H9 (cell line): ENCODE measurements at regions not wholly inside any gene's neighbourhood (a gene's known extent, or its start where the extent isn't known, plus 50 kb on each side); places are given as distances from the start of the nearest gene placed in this dataset.

Experiments
- DNase-seq: peaks from one replicate; pipeline ENCODE4 v3.0.0-alpha.2; 2017
- H2AFZ ChIP-seq: one replicate; pipeline ENCODE4 v1.6.1; 2013; ENCODE audit warnings: mild to moderate bottlenecking, low read length, control low read depth, moderate library complexity
- H2AK5ac ChIP-seq: 2 replicates; pipeline ENCODE4 v1.6.1; 2013; ENCODE audit warnings: low read length, control low read depth, mixed read lengths; ENCODE audit not compliant: insufficient read length
- H2BK120ac ChIP-seq: one replicate; pipeline ENCODE4 v1.6.1; 2013; ENCODE audit warnings: low read depth, mild to moderate bottlenecking, low read length, control low read depth, inconsistent platforms; ENCODE audit not compliant: poor library complexity, severe bottlenecking
- H2BK12ac ChIP-seq: 2 replicates; pipeline ENCODE4 v1.6.1; 2013; ENCODE audit warnings: low read length, control low read depth, mixed read lengths, low read depth; ENCODE audit not compliant: insufficient read length
- H2BK15ac ChIP-seq: 2 replicates; pipeline ENCODE4 v1.6.1; 2013; ENCODE audit warnings: low read depth, low read length, control low read depth
- H2BK20ac ChIP-seq: one replicate; pipeline ENCODE4 v1.6.1; 2013; ENCODE audit warnings: low read depth, mild to moderate bottlenecking, low read length, control low read depth, inconsistent platforms; ENCODE audit not compliant: poor library complexity, severe bottlenecking
- H2BK5ac ChIP-seq: 2 replicates; pipeline ENCODE4 v1.6.1; 2013; ENCODE audit warnings: low read length, control low read depth, mixed read lengths; ENCODE audit not compliant: insufficient read length
- H3K14ac ChIP-seq: 2 replicates; pipeline ENCODE4 v1.6.1; 2013; ENCODE audit warnings: low read length, control low read depth; ENCODE audit not compliant: insufficient read depth
- H3K18ac ChIP-seq: 2 replicates; pipeline ENCODE4 v1.6.1; 2013; ENCODE audit warnings: low read depth, mild to moderate bottlenecking, mixed read lengths, low read length, control low read depth; ENCODE audit not compliant: insufficient read length
- H3K23ac ChIP-seq: 2 replicates; pipeline ENCODE4 v1.6.1; 2013; ENCODE audit warnings: low read length, control low read depth, mixed read lengths, low read depth; ENCODE audit not compliant: insufficient read length
- H3K23me2 ChIP-seq: 2 replicates; pipeline ENCODE4 v1.6.1; 2013; ENCODE audit warnings: low read depth, mild to moderate bottlenecking, mixed read lengths, low read length, control low read depth; ENCODE audit not compliant: insufficient read length, poor library complexity, severe bottlenecking
- H3K27ac ChIP-seq: 2 replicates; pipeline ENCODE4 v1.5.1; 2013; ENCODE audit warnings: low read length, control low read depth, mixed read lengths, low read depth; ENCODE audit not compliant: insufficient read length
- H3K27me3 ChIP-seq: 2 replicates; pipeline ENCODE4 v1.6.1; 2013; ENCODE audit warnings: low read length, control low read depth, inconsistent platforms; ENCODE audit not compliant: insufficient read depth
- H3K4ac ChIP-seq: 2 replicates; pipeline ENCODE4 v1.6.1; 2013; ENCODE audit warnings: low read depth, mild to moderate bottlenecking, control low read depth, inconsistent platforms, low read length, moderate library complexity
- H3K4me1 ChIP-seq: 2 replicates; pipeline ENCODE4 v1.6.1; 2013; ENCODE audit warnings: low read length, control low read depth, inconsistent platforms; ENCODE audit not compliant: insufficient read depth
- H3K4me2 ChIP-seq: 2 replicates; pipeline ENCODE4 v1.6.1; 2013; ENCODE audit warnings: low read length, control low read depth, mixed read lengths; ENCODE audit not compliant: insufficient read length, insufficient read depth
- H3K56ac ChIP-seq: 2 replicates; pipeline ENCODE4 v1.6.1; 2013; ENCODE audit warnings: low read depth, mild to moderate bottlenecking, mixed read lengths, low read length, control low read depth; ENCODE audit not compliant: insufficient read length
- H3K79me1 ChIP-seq: 2 replicates; pipeline ENCODE4 v1.6.1; 2013; ENCODE audit warnings: low read depth, mild to moderate bottlenecking, moderate library complexity, low read length, control low read depth, inconsistent platforms; ENCODE audit not compliant: insufficient read depth, poor library complexity, severe bottlenecking
- H3K79me2 ChIP-seq: 2 replicates; pipeline ENCODE4 v1.6.1; 2013; ENCODE audit warnings: low read length, control low read depth, inconsistent platforms; ENCODE audit not compliant: insufficient read depth
- H3K9ac ChIP-seq: 2 replicates; pipeline ENCODE4 v1.6.1; 2013; ENCODE audit warnings: low read length, control low read depth, mixed read lengths; ENCODE audit not compliant: insufficient read length; ENCODE audit errors: extremely low read depth
- H3K9me3 ChIP-seq: one replicate; pipeline ENCODE4 v1.6.1; 2013; ENCODE audit warnings: low read depth, low read length, inconsistent platforms; ENCODE audit not compliant: control insufficient read depth
- H3T11ph ChIP-seq: one replicate; pipeline ENCODE4 v1.6.1; 2013; ENCODE audit warnings: mild to moderate bottlenecking, low read length, control low read depth, inconsistent platforms
- H4K20me1 ChIP-seq: one replicate; pipeline ENCODE4 v1.6.1; 2013; ENCODE audit not compliant: control insufficient read depth, insufficient read length, insufficient read depth
- H4K5ac ChIP-seq: 2 replicates; pipeline ENCODE4 v1.6.1; 2013; ENCODE audit warnings: low read depth, mild to moderate bottlenecking, mixed read lengths, low read length, control low read depth; ENCODE audit not compliant: insufficient read length
- H4K8ac ChIP-seq: replicated peaks from 2 replicates; pipeline ENCODE4 v1.6.1; 2013; ENCODE audit warnings: low read length, control low read depth, mixed read lengths, low read depth; ENCODE audit not compliant: insufficient read length
- H4K91ac ChIP-seq: 2 replicates; pipeline ENCODE4 v1.6.1; 2013; ENCODE audit warnings: low read depth, mild to moderate bottlenecking, moderate library complexity, mixed read lengths, low read length, control low read depth; ENCODE audit not compliant: insufficient read length
- H3K27ac Mint-ChIP-seq, 3 experiments: 2 replicates in 2 of 3; 3 replicates in 1 of 3; pipeline ENCODE4 v1.8.0; 2020 to 2021; ENCODE audit warnings: mixed read lengths in 3 of 3, mild to moderate bottlenecking in 1 of 3, moderate library complexity in 1 of 3
- H3K27me3 Mint-ChIP-seq: 2 replicates; pipeline ENCODE4 v1.8.0; 2021; ENCODE audit warnings: low read depth, mild to moderate bottlenecking, moderate library complexity, mixed read lengths
- H3K36me3 Mint-ChIP-seq, 3 experiments: 2 replicates in 2 of 3; 3 replicates in 1 of 3; pipeline ENCODE4 v1.8.0; 2020 to 2021; ENCODE audit warnings: low read depth in 3 of 3, mixed read lengths in 3 of 3; ENCODE audit not compliant: insufficient read depth in 1 of 3
- H3K4me1 Mint-ChIP-seq, 2 experiments: 2 replicates each; pipeline ENCODE4 v1.8.0; 2020; ENCODE audit warnings: mixed read lengths in 2 of 2
- H3K4me3 Mint-ChIP-seq, 2 experiments: 2 replicates in 1 of 2; 3 replicates in 1 of 2; pipeline ENCODE4 v1.8.0; 2020 to 2021; ENCODE audit warnings: mild to moderate bottlenecking in 2 of 2, mixed read lengths in 2 of 2, moderate library complexity in 1 of 2
- H3K9me3 Mint-ChIP-seq, 2 experiments: 2 replicates in 1 of 2; 3 replicates in 1 of 2; pipeline ENCODE4 v1.8.0; 2020; ENCODE audit warnings: mild to moderate bottlenecking in 2 of 2, mixed read lengths in 2 of 2, moderate library complexity in 1 of 2
- CTCF ChIP-seq: fragments of 200-600 bp; sonication (generic); conservative IDR thresholded peaks from 3 replicates; pipeline ENCODE4 v1.8.0; 2021; ENCODE audit warnings: antibody characterized with exemption, mild to moderate bottlenecking
- WGBS: extraction: QIAGEN DNeasy Blood & Tissue Kit; methylation state at CpG from one replicate; pipeline ENCODE4 v1.1.7; 2013; ENCODE audit warnings: missing lambda C conversion rate, low lambda C conversion rate, mixed read lengths; ENCODE audit not compliant: insufficient read length; ENCODE audit errors: extremely low coverage; 5-methylcytosine and 5-hydroxymethylcytosine counted together

DNA sequence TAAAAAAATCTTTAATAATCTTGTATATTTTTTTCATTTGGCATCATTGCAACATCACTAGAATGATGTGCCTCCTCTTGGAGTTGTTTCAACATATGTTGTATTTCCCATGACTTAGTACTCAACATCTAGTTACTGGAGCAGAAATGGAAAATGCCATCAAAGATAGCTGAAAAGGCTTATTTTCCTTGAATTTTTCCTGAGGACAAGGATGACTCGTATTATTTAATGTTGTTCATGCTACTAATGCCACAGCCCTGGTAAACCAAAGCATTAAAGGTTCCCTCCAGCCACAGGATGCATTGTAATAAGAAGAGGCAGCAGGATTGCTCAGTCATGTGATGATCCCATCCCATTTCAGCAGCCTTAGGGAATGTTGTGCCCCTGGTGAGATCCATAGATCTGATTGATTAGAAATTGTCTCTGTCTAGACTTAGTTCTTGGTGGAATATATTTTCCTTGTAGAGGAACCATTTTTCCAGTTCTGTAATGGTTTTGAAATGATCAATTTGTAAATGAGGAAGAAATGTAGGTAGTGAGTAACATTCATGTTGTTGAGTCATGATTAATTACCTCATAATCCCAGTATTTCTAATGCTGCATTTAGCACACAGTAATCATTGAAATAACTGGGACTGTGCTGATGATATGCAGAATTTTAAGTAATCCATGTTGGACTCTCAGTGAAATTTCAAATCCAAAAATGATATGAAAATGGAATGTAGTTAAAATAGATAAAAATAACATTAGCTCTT, 91.3 kb upstream of the SMIM30 start:
- no peak overlapping the region for H3T11ph ChIP-seq
- no peaks in the 10 kb centered on the region for H4K20me1 ChIP-seq
- H3K27ac ChIP-seq: no peak overlapping the region
- H3K4ac ChIP-seq: no peak overlapping the region
- TF ChIP-seq CTCF: no peak
- H3K27me3 ChIP-seq: no peaks in the 10 kb centered on the region
- 0 out of 4 replicates have a peak, but pooled peaks cover 0 to 2% of the 10 kb centered on the region in 2 experiments for H3K4me1 Mint-ChIP-seq
- no peak overlapping the region for H2BK12ac ChIP-seq
- no peak overlapping the region for H3K18ac ChIP-seq
- H3K9me3 Mint-ChIP-seq: no peaks in the 10 kb centered on the region
- DNase-seq: no peak
- no peaks in the 10 kb centered on the region for H3K9me3 ChIP-seq
- H3K23ac ChIP-seq: no peak overlapping the region
- H3K79me1 ChIP-seq: no peaks in the 10 kb centered on the region
- H2BK20ac ChIP-seq: no peak overlapping the region
- H4K5ac ChIP-seq: no peak overlapping the region
- no peak overlapping the region for H2AK5ac ChIP-seq
- H4K8ac ChIP-seq: no peak overlapping the region
- no peak overlapping the region for H3K4me3 Mint-ChIP-seq
- H3K23me2 ChIP-seq: no peaks in the 10 kb centered on the region
- no peak overlapping the region for H2BK15ac ChIP-seq
- no peak overlapping the region for H3K9ac ChIP-seq
- no peaks in the 10 kb centered on the region for H3K4me1 ChIP-seq
- no peak overlapping the region for H3K4me2 ChIP-seq
- no CpG with 5 or more reads among the region's 1 CpG for WGBS
- no peak overlapping the region for H2AFZ ChIP-seq
- H3K36me3 Mint-ChIP-seq: no peaks in the 10 kb centered on the region
- peaks cover 8% of the 10 kb centered on the region for H3K27me3 Mint-ChIP-seq
- no peak overlapping the region for H4K91ac ChIP-seq
- H3K79me2 ChIP-seq: no peaks in the 10 kb centered on the region
- H2BK120ac ChIP-seq: no peak overlapping the region
- H3K27ac Mint-ChIP-seq: no peak overlapping the region
- H2BK5ac ChIP-seq: no peak overlapping the region
- H3K56ac ChIP-seq: no peak overlapping the region
- no peak overlapping the region for H3K14ac ChIP-seq
